ENCODE measurements at regions not wholly inside any gene's neighbourhood (a gene's known extent, or its start where the extent isn't known, plus 50 kb on each side); places are given as distances from the start of the nearest gene placed in this dataset.

DNA sequence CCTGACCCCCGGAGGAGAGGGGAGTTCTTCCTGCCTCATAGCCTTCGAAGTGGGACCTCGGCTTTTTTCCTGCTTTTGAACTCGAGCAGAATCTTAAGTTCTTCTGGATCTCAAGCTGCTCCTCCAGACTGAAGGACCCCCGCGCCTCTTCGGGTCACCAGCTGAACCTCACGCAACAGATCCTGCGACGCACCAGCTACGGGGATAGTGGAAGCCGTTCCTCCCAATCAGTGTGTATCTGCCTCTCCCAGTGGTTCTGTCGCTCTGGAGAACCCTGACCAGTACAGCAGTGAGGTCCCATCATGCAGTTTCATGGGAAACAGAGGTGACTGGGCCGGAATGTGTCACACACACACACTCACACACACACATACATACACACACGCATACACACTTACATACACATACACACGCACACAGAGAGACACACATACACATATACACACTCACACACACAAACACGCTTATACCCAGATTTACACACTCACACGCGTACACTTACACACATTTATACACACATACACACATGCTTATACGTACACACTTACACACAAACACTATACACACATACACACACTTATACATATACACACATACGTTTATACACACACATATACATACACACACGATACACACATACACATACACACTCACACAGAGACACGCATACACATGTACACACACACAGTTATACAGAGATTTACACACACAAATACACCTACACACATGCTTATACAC, 170.0 kb downstream of the TTLL2 start:
- Mint-ChIP-seq H3K4me1 (no peaks in the 10 kb centered on the region), H3K27me3 (peaks cover 19 to 20% of the 10 kb centered on the region in 2 donors), H3K4me3 (no peak overlapping the region), H3K36me3 (no peaks in the 10 kb centered on the region), H3K27ac (no peak overlapping the region), H3K9me3 (peaks cover 7 to 13% of the 10 kb centered on the region in 2 donors)
- DNase-seq = no peak
- no peak for ATAC-seq (replicated peaks)

- Mint-ChIP-seq H3K27me3 (peaks cover 19 to 20% of the 10 kb centered on the region in 2 donors), H3K4me1 (no peaks in the 10 kb centered on the region), H3K9me3 (peaks cover 7 to 13% of the 10 kb centered on the region in 2 donors), H3K36me3 (no peaks in the 10 kb centered on the region), H3K4me3 (no peak overlapping the region), H3K27ac (no peak overlapping the region)
- DNase-seq = no peak
- ATAC-seq (replicated peaks) = no peak
Observed at GRCh38 chr6:167495506-167496401, 170.9 kb downstream of the TTLL2 start.

DNA sequence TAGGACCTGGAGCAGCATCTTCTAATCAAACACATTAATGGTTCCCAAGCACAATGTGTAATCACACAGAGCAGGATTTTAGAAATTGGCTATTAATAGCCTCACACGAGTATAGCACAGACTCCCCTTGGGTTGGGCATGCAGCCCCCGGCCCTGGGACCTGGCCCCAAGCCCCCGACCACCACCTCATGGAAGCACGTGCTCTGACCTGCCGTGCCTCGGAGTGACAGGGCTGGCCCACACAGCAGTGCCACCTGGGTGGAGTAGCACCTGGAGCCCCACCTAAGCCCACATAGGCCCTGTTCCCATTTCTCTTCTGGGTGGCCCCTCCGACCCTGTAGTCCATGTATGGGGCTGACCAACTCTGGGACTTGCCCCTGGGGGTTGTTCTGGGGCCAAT, 171.8 kb downstream of the TTLL2 start:
- DNase-seq (no peak), ATAC-seq (replicated peaks) (no peak)
- Mint-ChIP-seq H3K27ac (no peak overlapping the region), H3K36me3 (no peaks in the 10 kb centered on the region), H3K4me1 (no peaks in the 10 kb centered on the region), H3K9me3 (peaks cover 7 to 13% of the 10 kb centered on the region in 2 donors), H3K27me3 (peaks cover 12 to 13% of the 10 kb centered on the region in 2 donors), H3K4me3 (no peak overlapping the region)

- no peak overlapping the region for H3K4me3 Mint-ChIP-seq
- H3K27ac Mint-ChIP-seq = no peak overlapping the region
- no peaks in the 10 kb centered on the region for H3K36me3 Mint-ChIP-seq
- peaks cover 7 to 13% of the 10 kb centered on the region in 2 donors for H3K9me3 Mint-ChIP-seq
- DNase-seq = no peak
- no peaks in the 10 kb centered on the region for H3K4me1 Mint-ChIP-seq
- no peak for ATAC-seq (replicated peaks)
- peaks cover 12 to 13% of the 10 kb centered on the region in 2 donors for H3K27me3 Mint-ChIP-seq
Observed at GRCh38 chr6:167497428-167498056, 172.7 kb downstream of the TTLL2 start.

DNA sequence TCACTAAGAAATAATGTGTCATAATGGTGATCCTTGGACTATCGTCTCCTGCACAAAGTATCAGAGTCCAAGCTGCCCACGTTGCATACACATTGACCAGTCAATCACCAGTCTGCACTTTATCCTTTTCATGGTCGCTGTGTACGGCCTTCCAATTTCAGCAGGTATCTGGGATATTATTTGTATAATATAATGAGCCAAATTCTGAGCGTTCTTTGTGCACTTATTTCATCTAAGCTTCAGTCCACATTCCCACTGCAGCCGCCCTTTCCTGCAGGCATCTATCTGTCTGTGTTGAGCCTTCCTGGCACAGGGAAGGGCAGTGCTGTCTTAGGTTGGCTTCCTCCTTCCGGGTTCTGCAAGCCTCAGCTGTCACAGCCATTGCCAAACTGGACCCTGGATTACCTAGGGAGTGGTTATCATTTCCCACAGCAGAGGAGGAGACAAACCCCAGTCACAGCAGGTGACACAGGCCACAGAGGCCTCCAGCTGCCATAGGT, 174.3 kb downstream of the TTLL2 start:
- Mint-ChIP-seq H3K27me3 (peaks cover 12 to 13% of the 10 kb centered on the region in 2 donors), H3K27ac (no peak overlapping the region), H3K4me3 (no peak overlapping the region), H3K9me3 (peaks cover 4 to 5% of the 10 kb centered on the region in 2 donors), H3K4me1 (no peaks in the 10 kb centered on the region), H3K36me3 (no peaks in the 10 kb centered on the region)
- DNase-seq = no peak
- ATAC-seq (replicated peaks) = no peak

DNA sequence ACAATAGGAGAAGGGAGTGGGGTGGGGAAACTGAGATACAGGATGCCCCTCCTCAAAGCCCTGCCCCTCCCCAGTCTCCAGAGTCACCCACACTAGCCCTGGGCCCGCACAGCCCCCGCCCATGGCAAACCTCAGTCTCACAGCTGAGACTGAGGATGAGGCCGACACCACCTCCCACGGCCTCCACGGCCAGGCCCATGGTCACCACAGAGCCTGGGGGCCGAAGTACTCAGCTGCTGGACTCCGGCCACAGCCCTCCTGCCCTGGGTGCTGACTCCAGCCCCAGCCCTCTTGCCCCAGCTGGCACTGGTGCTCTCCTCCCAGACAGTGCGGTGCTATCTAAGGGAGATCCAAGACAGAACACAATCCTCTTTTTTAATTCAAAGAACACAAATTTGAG, 176.1 kb downstream of the TTLL2 start:
- DNase-seq (no peak), ATAC-seq (replicated peaks) (no peak)
- Mint-ChIP-seq H3K27me3 (peaks cover 5 to 6% of the 10 kb centered on the region in 2 donors), H3K36me3 (no peaks in the 10 kb centered on the region), H3K27ac (no peak overlapping the region), H3K4me1 (no peaks in the 10 kb centered on the region), H3K4me3 (no peak overlapping the region), H3K9me3 (peaks cover 4 to 5% of the 10 kb centered on the region in 2 donors)

GRCh38 chr6:167501831-167502385, 177.0 kb downstream of the TTLL2 start:
- Mint-ChIP-seq H3K27me3 (peaks cover 5 to 6% of the 10 kb centered on the region in 2 donors), H3K9me3 (peaks cover 4 to 5% of the 10 kb centered on the region in 2 donors), H3K4me3 (no peak overlapping the region), H3K36me3 (no peaks in the 10 kb centered on the region), H3K4me1 (no peaks in the 10 kb centered on the region), H3K27ac (no peak overlapping the region)
- no peak for ATAC-seq (replicated peaks)
- DNase-seq = no peak

DNA sequence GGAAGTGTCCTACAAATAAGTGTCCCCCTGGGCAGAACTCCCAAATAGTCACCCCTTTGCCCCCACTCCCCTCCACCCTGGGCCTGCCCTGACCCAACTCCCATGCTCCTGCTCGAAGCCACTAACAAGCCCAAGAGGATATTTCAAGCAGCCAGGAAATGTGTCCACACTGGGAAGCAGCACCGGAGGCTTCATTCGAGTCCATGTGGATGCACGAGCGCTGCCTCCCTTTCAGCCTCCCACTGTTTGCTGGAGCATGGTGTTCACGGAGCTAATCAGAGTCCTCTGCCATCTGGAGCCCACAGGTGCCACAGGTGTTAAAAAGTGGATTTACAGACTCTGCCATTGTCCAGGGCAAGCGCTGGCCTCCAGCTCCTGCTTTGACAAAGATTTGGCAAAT, 177.6 kb downstream of the TTLL2 start:
- ATAC-seq (replicated peaks) = no peak
- Mint-ChIP-seq H3K9me3 (peaks cover 4 to 5% of the 10 kb centered on the region in 2 donors), H3K27ac (no peak overlapping the region)

DNA sequence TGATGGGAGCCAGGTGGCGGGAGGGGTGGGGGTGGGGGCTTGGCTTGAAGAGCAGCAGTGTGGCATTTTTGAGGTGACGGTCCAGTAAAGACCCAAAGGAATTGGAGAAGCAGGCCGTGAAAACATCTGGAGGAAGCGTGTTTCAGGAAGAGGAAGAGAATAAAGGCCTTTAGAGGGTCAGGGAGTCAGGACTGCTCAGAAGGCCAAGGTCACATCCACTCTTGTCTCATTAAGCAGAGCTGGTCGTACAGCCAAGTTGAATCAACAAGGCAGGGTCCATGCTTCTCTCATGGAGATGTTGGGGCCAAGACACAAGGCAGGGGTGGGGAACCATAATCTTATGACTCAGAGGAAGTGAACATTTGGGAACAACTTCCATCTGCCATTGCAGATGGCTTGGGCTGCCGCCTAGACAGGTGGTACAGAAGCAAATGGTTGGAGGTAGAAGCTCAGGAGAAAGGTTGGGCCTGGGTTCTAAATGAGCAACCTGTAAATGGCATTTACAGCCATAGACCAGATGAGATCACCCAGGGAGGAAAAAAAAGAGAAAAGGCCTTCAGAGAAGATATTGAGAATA, 179.6 kb downstream of the TTLL2 start:
- DNase-seq (no peak), ATAC-seq (replicated peaks) (no peak)
- Mint-ChIP-seq H3K36me3 (peaks cover 0 to 3% of the 10 kb centered on the region in 2 donors), H3K27me3 (peaks cover 8 to 10% of the 10 kb centered on the region in 2 donors), H3K4me1 (no peaks in the 10 kb centered on the region), H3K27ac (no peak overlapping the region), H3K9me3 (no peaks in the 10 kb centered on the region), H3K4me3 (no peak overlapping the region)

More for the DNA sequence above, 177.6 kb downstream of the TTLL2 start:
- H3K27me3 Mint-ChIP-seq = peaks cover 5 to 6% of the 10 kb centered on the region in 2 donors
- no peak for DNase-seq
- H3K4me3 Mint-ChIP-seq = no peak overlapping the region
- no peaks in the 10 kb centered on the region for H3K4me1 Mint-ChIP-seq
- H3K36me3 Mint-ChIP-seq = no peaks in the 10 kb centered on the region

GRCh38 chr6:167505199-167505598, 180.3 kb downstream of the TTLL2 start:
- ATAC-seq (replicated peaks) (no peak), DNase-seq (no peak)
- H3K4me3 Mint-ChIP-seq = no peak overlapping the region
- H3K4me1 Mint-ChIP-seq = no peaks in the 10 kb centered on the region
- H3K36me3 Mint-ChIP-seq = peaks cover 0 to 3% of the 10 kb centered on the region in 2 donors
- no peaks in the 10 kb centered on the region for H3K9me3 Mint-ChIP-seq
- H3K27me3 Mint-ChIP-seq = peaks cover 8 to 13% of the 10 kb centered on the region in 2 donors
- no peak overlapping the region for H3K27ac Mint-ChIP-seq

GRCh38 chr6:167505782-167506181, 180.9 kb downstream of the TTLL2 start:
- Mint-ChIP-seq H3K27ac (no peak overlapping the region), H3K4me3 (no peak overlapping the region), H3K36me3 (peaks cover 0 to 3% of the 10 kb centered on the region in 2 donors), H3K9me3 (no peaks in the 10 kb centered on the region), H3K4me1 (no peaks in the 10 kb centered on the region), H3K27me3 (peaks cover 8 to 13% of the 10 kb centered on the region in 2 donors)
- no peak for DNase-seq
- peak in 1 of 2 donors; percentile 10 for ATAC-seq (replicated peaks)

GRCh38 chr6:167506443-167507301, 181.8 kb downstream of the TTLL2 start:
- ATAC-seq (replicated peaks) = no peak
- no peaks in the 10 kb centered on the region for H3K4me1 Mint-ChIP-seq
- H3K4me3 Mint-ChIP-seq = no peak overlapping the region
- no peak overlapping the region for H3K27ac Mint-ChIP-seq
- no peaks in the 10 kb centered on the region for H3K9me3 Mint-ChIP-seq
- peaks cover 0 to 3% of the 10 kb centered on the region in 2 donors for H3K36me3 Mint-ChIP-seq
- H3K27me3 Mint-ChIP-seq = peaks cover 8 to 13% of the 10 kb centered on the region in 2 donors
- DNase-seq = no peak

- Mint-ChIP-seq H3K9me3 (no peaks in the 10 kb centered on the region), H3K4me3 (no peak overlapping the region)
Observed at GRCh38 chr6:167507376-167507945, 182.6 kb downstream of the TTLL2 start.

More at GRCh38 chr6:167507376-167507945, 182.6 kb downstream of the TTLL2 start:
- Mint-ChIP-seq H3K4me1 (peaks cover 0 to 2% of the 10 kb centered on the region in 2 donors), H3K27me3 (peaks cover 12 to 19% of the 10 kb centered on the region in 2 donors), H3K36me3 (peaks cover 0 to 3% of the 10 kb centered on the region in 2 donors), H3K27ac (no peak overlapping the region)
- ATAC-seq (replicated peaks) (no peak), DNase-seq (no peak)
